Brain microvascular endothelial cell (primary cell): ENCODE measurements at regions not wholly inside any gene's neighbourhood (a gene's known extent, or its start where the extent isn't known, plus 50 kb on each side); places are given as distances from the start of the nearest gene placed in this dataset.

Experiments
- DNase-seq: peaks from one replicate; pipeline ENCODE4 v3.0.0-alpha.2; 2020
- H3K27ac ChIP-seq: fragments of 250-450 bp; sonication (Bioruptor Pico); 2 replicates; pipeline ENCODE4 v1.5.1; 2020; ENCODE audit warnings: mild to moderate bottlenecking, moderate library complexity
- H3K27me3 ChIP-seq: fragments of 250-450 bp; sonication (Bioruptor Pico); replicated peaks from 2 replicates; pipeline ENCODE4 v1.5.1; 2020; ENCODE audit warnings: mild to moderate bottlenecking
- H3K36me3 ChIP-seq: fragments of 250-450 bp; sonication (Bioruptor Pico); replicated peaks from 2 replicates; pipeline ENCODE4 v1.5.1; 2020; ENCODE audit warnings: mild to moderate bottlenecking
- H3K4me3 ChIP-seq: 2 replicates; pipeline ENCODE4 v1.5.1; 2011; ENCODE audit warnings: low read depth, mild to moderate bottlenecking, control low read depth, low read length, moderate library complexity
- CTCF ChIP-seq: IDR thresholded peaks from 2 replicates; pipeline ENCODE4 v1.5.1; 2011; ENCODE audit warnings: low read depth, mild to moderate bottlenecking, moderate library complexity, low read length, control low read depth, inconsistent platforms; ENCODE audit errors: missing control alignments
- in situ Hi-C: cut with HindIII; loops from 2 replicates; pipeline ENCODE4 v1.10.0; 2017; ENCODE audit warnings: low sequenced_read_pairs, low pct_ligation_motif_present

- no peak for TF ChIP-seq CTCF
- no peaks in the 10 kb centered on the region for H3K36me3 ChIP-seq
- H3K27ac ChIP-seq, result no peak overlapping the region
- H3K4me3 ChIP-seq, result no peak overlapping the region
- no peak for DNase-seq
- H3K27me3 ChIP-seq, result no peaks in the 10 kb centered on the region
- in situ Hi-C loops, result no loop called here
Observed at GRCh38 chr3:117010318-117010717, 300.7 kb downstream of the TUSC7 start.

GRCh38 chr3:117011687-117012250, 302.2 kb downstream of the TUSC7 start:
- H3K27ac ChIP-seq, result no peak overlapping the region
- in situ Hi-C loops, result no loop called here
- TF ChIP-seq CTCF, result no peak
- no peaks in the 10 kb centered on the region for H3K27me3 ChIP-seq
- DNase-seq, result no peak
- no peak overlapping the region for H3K4me3 ChIP-seq
- H3K36me3 ChIP-seq, result no peaks in the 10 kb centered on the region

DNA sequence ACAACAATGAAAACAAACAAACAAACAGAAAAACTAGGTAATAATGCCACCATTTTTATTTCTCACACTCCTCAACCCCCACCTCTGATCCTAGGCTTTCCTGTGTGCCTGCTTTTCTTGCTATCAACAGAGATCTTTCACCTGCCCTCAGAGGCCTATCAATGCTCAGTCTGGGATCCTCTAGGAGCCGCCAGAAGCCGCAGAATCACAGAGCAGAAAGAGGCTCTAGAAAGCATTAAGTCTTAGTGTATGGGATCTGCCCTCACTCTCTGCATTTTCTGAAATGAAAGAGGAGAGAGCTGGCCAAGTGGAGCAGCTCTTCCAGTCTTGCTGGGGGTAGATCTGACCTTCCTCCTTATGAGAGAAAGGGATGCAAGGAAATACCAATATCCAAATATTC, 306.8 kb downstream of the TUSC7 start:
- no peak for DNase-seq
- H3K36me3 ChIP-seq, result no peaks in the 10 kb centered on the region
- no peak overlapping the region for H3K27ac ChIP-seq
- TF ChIP-seq CTCF, result no peak
- in situ Hi-C loops, result no loop called here
- H3K4me3 ChIP-seq, result no peak overlapping the region
- no peaks in the 10 kb centered on the region for H3K27me3 ChIP-seq

GRCh38 chr3:117017135-117017894, 307.7 kb downstream of the TUSC7 start:
- no peak for TF ChIP-seq CTCF
- no peak overlapping the region for H3K4me3 ChIP-seq
- no peak for DNase-seq
- H3K27ac ChIP-seq, result no peak overlapping the region
- in situ Hi-C loops, result no loop called here
- H3K27me3 ChIP-seq, result no peaks in the 10 kb centered on the region
- no peaks in the 10 kb centered on the region for H3K36me3 ChIP-seq

DNA sequence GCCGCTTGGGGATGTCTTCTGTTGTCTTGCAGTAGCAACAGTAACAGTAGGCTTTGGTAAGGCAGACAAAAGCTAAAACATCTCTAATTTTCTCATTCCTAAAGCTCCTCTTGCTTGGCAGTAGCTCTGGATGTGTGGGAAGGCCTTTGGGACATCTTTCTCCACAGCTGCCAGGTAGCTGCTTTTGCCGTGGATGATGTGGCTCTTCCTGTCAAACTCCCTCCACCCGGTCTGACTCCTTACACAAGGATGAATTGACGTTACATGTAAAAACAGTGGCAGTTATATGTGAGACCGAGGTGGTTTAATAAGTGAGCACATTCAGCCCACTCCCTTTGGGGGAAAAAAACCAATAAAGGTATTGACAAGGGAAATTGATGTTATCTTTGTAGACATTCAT, 309.1 kb downstream of the TUSC7 start:
- no peak overlapping the region for H3K27ac ChIP-seq
- H3K36me3 ChIP-seq, result no peaks in the 10 kb centered on the region
- DNase-seq, result no peak
- no peaks in the 10 kb centered on the region for H3K27me3 ChIP-seq
- in situ Hi-C loops, result no loop called here
- no peak overlapping the region for H3K4me3 ChIP-seq
- TF ChIP-seq CTCF, result no peak
